ENCODE measurements at regions not wholly inside any gene's neighbourhood (a gene's known extent, or its start where the extent isn't known, plus 50 kb on each side); places are given as distances from the start of the nearest gene placed in this dataset.
A peak's percentile ranks its signal among the peaks of the same experiment; 100 is the strongest.

DNA sequence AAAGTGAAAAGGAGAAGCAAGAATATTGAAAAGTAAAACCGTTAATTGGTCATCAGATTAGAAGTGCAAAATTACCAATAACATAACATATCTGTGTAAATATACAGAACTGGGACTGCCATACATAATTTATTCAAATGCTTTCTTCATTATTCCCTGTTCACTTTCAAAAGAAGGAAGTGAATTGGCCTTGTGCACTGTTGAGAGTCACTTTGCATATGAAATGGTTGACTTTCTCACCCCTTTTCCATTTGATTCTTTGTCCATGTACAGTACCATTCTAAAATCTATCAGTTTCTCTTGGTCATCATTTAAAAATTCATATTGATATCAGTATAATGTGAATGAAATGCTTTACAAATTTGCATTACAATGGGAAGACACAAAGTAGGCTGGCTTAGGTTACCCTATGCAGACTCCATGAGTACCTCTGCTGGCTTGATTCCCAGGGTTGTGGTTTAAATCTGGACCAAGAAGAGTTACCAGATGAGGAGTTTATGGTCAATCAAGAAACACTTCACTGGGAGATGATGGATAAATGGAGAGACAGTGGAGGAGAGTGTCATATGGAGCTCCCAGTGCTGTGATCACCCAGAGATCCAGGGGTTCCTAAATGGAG is 210.9 kb upstream of the TOPAZ1 start:
- Mint-ChIP-seq H3K27me3 (peaks cover 18% of the 10 kb centered on the region), H3K9me3 (ENCODE audit: low read depth) (no peaks in the 10 kb centered on the region), H3K4me1 (ENCODE audit: low read depth) (no peaks in the 10 kb centered on the region), H3K27ac (no peak overlapping the region), H3K4me3 (no peak overlapping the region), H3K36me3 (no peaks in the 10 kb centered on the region)

DNA sequence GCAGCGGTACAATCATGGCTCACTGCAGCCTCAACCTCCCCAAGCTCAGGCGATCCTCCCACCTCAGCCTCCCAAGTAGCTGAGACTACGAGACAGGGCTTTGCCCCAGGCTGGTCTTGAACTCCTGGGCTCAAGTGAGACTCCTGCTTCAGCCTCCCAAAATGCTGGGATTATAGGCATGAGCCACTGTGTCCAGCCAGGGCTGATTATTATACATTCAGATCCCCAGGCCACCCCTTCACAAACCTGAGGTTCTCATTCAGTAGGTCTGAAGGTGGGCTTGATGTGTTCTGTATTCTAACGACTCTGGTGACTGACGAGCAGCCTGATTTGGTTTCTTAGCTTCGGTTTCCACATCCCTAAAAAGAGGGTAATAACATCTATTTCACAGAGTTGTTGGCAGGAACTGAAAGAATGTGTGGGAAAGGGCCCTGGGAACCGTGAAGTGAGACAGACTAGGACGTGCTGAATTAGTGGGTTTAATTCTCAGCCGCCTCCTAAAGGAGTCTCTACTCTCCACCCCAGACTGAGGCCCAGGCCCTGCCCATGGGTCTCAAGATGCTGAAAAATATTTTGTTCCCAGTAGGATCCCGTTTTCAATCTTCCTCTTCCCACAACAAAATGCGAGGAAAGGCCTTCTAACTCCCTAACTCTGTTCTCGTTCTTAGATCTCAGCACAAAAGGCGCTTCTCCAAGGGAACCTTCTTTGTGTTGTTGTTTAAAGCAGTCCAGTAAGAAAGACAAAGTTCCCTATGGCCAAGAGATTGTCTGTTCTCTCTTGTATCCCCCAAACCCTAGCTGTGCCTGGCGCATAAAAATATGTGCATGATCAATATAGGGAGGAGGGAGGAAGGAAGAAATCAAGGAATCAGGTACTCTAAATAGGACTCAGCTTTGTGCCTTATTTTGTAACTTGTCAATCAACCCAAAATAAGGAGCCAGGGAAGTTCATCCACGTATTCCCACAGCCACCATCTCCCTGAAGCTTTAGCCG is 210.0 kb upstream of the TOPAZ1 start:
- Mint-ChIP-seq H3K27me3 (peaks cover 18% of the 10 kb centered on the region), H3K36me3 (no peaks in the 10 kb centered on the region), H3K9me3 (ENCODE audit: low read depth) (no peaks in the 10 kb centered on the region), H3K4me1 (ENCODE audit: low read depth) (no peaks in the 10 kb centered on the region), H3K4me3 (no peak overlapping the region), H3K27ac (no peak overlapping the region)

DNA sequence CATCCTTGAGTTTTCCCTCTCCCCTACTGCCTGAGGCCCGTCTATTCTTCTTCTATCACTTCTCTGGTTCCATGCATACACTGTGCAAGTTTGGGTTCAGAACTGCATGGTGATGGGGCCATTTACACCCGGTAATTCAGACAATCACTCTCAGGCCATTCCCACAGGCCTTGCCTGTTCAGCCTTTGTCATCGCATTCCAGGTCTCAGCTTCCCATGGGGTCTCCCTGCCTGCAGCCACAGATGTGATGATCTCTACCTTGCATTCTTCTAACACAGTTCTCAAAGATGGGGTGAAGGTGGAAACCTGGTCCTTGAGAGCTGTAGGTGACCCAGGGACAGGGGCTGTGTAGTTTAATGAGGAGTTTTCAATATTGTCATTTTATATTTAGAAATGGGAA is 209.2 kb upstream of the TOPAZ1 start:
- Mint-ChIP-seq H3K36me3 (no peaks in the 10 kb centered on the region), H3K27me3 (peaks cover 13% of the 10 kb centered on the region), H3K27ac (no peak overlapping the region), H3K4me1 (ENCODE audit: low read depth) (no peaks in the 10 kb centered on the region), H3K9me3 (ENCODE audit: low read depth) (no peaks in the 10 kb centered on the region), H3K4me3 (no peak overlapping the region)

DNA sequence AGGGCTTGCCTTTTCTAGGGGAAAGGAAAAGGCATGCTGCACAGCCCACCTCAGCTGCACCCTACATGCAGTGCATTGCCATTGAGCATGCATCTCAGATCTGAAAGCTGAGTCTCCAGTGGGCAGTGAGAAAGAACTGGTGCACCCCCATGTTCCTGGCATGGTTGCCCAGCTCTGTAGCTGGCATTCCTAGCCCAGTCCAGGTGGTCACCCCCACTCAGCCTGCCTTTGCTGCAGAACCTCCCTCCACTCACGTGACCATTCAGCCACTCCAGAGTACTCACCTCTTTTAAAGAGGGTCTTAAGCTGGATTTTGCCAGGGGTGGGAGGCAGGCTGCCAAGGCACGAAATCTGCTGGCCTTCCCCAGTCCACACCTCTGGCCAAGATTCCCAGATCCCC is 208.6 kb upstream of the TOPAZ1 start:
- Mint-ChIP-seq H3K9me3 (ENCODE audit: low read depth) (no peaks in the 10 kb centered on the region), H3K4me1 (ENCODE audit: low read depth) (no peaks in the 10 kb centered on the region), H3K27ac (no peak overlapping the region), H3K36me3 (no peaks in the 10 kb centered on the region), H3K27me3 (peaks cover 9% of the 10 kb centered on the region), H3K4me3 (no peak overlapping the region)

DNA sequence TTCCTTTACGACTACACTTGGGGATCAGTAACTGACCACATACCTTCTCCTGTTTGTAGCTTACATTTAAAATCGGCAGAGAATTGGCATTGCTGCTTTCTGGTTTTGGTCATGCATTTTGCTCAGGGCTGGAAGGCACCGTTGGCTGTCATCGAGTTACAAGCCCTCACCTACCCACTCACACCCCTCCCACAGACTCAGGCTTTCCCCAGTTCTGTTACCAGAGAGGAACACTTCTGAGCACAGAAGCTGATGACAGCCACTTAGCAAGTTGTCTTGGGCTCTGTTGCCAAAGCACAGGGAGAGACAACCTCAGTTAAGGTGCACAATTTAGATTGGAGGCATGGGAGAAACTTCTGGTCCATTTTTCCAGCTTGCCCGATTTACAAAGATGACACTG is 204.8 kb upstream of the TOPAZ1 start:
- no peaks in the 10 kb centered on the region for H3K4me1 Mint-ChIP-seq (ENCODE audit: low read depth)
- H3K9me3 Mint-ChIP-seq (ENCODE audit: low read depth) = no peaks in the 10 kb centered on the region
- H3K27me3 Mint-ChIP-seq = peaks cover 3% of the 10 kb centered on the region
- H3K27ac Mint-ChIP-seq = no peak overlapping the region
- no peaks in the 10 kb centered on the region for H3K36me3 Mint-ChIP-seq
- no peak overlapping the region for H3K4me3 Mint-ChIP-seq

DNA sequence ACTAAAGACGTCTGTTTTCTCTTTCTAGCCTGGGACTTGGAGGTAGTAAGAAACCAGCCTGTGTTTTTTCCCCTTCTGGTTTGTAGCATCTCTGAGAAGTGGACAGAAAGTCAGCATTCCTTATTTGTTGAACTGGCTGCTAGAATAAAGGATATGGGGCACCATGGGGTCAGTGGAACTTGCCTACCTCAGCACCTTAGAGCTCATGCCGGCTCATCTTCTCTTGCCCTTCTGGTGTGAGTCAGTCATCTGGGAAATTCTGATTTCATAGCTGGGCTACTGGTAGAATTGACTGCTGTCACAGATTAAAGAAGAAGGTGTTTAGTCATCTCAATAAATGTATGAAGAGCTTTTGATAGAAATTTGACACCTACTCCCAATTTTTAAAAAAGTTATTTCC is 202.7 kb upstream of the TOPAZ1 start:
- Mint-ChIP-seq H3K27me3 (peaks cover 3% of the 10 kb centered on the region), H3K4me1 (ENCODE audit: low read depth) (no peaks in the 10 kb centered on the region), H3K27ac (no peak overlapping the region), H3K4me3 (no peak overlapping the region), H3K9me3 (ENCODE audit: low read depth) (no peaks in the 10 kb centered on the region), H3K36me3 (no peaks in the 10 kb centered on the region)

DNA sequence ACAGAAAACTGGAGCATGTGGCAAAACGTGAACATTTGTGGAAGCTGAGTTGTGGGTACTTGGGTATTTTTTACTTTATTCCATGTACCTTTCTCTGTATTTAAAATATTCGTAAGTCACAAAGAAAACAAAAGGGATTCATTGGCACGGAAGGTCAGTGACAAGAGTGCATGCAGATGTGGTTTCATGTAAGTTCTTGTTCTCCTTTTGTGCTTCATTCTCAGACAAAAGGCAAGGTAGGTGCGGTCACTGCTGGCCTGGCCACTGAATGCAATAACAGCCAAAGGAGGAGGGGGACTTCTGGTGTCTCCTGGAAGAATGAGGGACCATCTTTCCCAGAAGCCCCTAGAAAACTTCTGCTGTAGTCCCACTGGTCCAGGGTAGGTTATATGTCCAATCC is 200.0 kb upstream of the TOPAZ1 start:
- Mint-ChIP-seq H3K4me1 (ENCODE audit: low read depth) (peaks cover 5% of the 10 kb centered on the region), H3K27ac (no peak overlapping the region), H3K27me3 (peaks cover 3% of the 10 kb centered on the region), H3K36me3 (no peaks in the 10 kb centered on the region), H3K4me3 (no peak overlapping the region), H3K9me3 (ENCODE audit: low read depth) (no peaks in the 10 kb centered on the region)

DNA sequence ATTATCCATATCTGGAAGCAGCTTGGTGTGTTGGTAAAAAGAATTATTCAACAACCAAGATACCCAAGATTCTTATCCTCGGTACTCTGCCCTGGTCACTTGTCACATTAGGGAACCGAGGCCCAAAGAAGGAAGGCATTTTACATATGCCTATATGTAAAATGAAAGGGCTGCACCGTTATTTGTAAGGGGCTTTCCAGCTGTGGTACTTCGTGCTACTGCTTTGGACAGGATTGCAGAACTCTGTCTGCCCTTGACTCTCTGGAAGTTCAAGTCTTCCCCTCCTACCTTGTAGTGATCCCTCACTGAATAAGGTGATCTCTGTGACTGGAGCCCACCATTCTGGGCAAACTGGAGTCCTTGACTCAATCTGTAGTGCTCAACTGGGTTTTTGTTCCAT is 198.9 kb upstream of the TOPAZ1 start:
- peaks cover 5% of the 10 kb centered on the region for H3K4me1 Mint-ChIP-seq (ENCODE audit: low read depth)
- H3K9me3 Mint-ChIP-seq (ENCODE audit: low read depth) = no peaks in the 10 kb centered on the region
- no peak overlapping the region for H3K4me3 Mint-ChIP-seq
- no peaks in the 10 kb centered on the region for H3K36me3 Mint-ChIP-seq
- H3K27me3 Mint-ChIP-seq = peaks cover 3% of the 10 kb centered on the region
- H3K27ac Mint-ChIP-seq = no peak overlapping the region

DNA sequence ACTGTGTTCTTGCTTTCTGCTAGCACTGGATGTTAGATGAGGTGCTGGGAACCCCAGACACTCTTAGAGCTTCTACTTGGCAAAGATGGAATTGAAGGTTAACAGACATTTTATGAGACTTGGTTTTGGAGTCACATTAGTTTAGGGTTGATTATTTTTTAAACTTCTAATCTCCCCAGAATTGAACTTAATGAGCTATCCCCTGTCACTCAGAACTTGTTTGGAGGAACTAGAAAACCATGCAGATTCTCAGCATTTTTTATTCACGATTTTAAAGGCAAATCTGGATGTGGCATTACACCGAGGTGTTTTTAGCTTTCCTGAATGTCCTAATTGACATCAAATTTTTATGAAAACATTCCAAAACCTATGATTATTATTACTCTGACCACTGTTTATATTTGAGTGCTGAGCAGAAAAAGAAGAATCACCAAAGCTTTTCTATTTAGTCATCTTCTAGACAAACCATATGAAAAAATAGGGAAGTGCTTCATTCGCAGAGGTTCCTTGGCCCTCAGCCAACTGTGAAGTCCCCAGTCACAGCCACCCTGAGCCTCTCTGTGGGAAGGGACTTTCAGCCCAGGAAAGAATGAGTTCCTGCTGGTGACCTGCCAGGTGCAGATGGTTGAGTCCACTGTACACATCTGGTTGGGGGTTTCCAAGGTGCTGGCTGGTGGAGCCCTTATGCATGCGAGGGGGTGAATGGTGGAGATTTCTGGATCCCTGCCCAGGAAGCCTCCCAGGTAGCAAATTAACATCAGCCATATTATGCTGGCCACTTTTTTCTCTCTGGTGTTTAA is 196.0 kb upstream of the TOPAZ1 start:
- peaks cover 5% of the 10 kb centered on the region for H3K4me1 Mint-ChIP-seq (ENCODE audit: low read depth)
- H3K27ac Mint-ChIP-seq = peak overlapping the region; percentile 13
- H3K36me3 Mint-ChIP-seq = no peaks in the 10 kb centered on the region
- H3K4me3 Mint-ChIP-seq = no peak overlapping the region
- H3K9me3 Mint-ChIP-seq (ENCODE audit: low read depth) = no peaks in the 10 kb centered on the region
- H3K27me3 Mint-ChIP-seq = peaks cover 5% of the 10 kb centered on the region

DNA sequence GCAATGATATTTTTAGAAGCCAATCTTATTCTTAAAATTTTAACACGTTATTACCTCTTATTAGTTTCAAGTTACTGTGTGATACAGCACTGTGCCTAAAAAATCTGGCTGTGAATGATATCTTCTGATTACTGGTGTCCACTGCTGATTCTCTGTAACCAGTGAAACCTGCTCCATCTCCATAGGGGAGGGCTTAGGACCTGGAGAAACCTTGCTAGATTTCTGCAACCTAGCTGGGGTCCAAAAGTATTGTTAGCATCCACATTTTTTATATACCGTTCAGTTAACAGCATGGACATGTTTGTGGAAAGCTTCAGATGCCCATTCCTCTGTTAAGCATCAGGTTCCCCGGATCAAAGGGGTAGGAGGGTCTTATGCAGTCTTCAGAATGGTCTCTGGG is 193.9 kb upstream of the TOPAZ1 start:
- Mint-ChIP-seq H3K4me3 (no peak overlapping the region), H3K27ac (no peak overlapping the region), H3K36me3 (no peaks in the 10 kb centered on the region), H3K27me3 (peaks cover 8% of the 10 kb centered on the region), H3K9me3 (ENCODE audit: low read depth) (no peaks in the 10 kb centered on the region), H3K4me1 (ENCODE audit: low read depth) (peaks cover 5% of the 10 kb centered on the region)

DNA sequence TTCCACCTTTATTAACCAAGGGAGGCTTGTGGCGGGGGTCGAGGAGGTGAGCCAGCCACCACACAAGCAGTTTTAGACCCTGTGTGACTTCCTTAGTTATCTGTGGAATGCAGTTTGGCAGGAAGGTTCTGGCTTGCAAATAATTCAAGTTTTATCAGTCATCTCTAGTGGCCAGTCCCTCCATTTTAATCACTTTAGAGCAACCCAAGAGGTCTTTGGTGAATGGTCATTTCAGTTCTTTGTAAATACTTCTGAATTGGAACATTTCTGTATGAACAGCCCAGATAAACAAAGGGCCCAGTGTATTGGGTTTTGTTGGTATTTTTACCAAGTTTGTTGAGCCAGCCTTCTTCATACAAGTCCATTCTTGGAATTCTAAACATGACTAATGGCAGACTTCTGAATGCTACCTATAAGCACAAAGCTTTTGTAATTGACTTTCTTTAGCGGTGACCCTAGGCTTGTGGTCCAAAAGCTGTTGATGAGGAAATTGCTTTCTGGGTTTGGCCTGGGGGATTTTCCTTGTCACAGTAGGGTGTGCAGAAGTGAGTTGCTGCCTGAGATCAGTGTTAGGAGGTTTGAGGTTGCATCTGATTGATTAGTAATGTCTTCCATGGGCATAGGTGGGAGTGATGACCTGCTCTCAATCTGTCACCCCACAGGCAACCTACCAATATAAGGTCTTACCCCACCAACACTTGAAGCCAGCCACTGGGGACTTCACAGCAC is 193.3 kb upstream of the TOPAZ1 start:
- peaks cover 5% of the 10 kb centered on the region for H3K4me1 Mint-ChIP-seq (ENCODE audit: low read depth)
- no peaks in the 10 kb centered on the region for H3K9me3 Mint-ChIP-seq (ENCODE audit: low read depth)
- H3K36me3 Mint-ChIP-seq = no peaks in the 10 kb centered on the region
- H3K27me3 Mint-ChIP-seq = peaks cover 8% of the 10 kb centered on the region
- no peak overlapping the region for H3K4me3 Mint-ChIP-seq
- peak overlapping the region; percentile 22 for H3K27ac Mint-ChIP-seq

DNA sequence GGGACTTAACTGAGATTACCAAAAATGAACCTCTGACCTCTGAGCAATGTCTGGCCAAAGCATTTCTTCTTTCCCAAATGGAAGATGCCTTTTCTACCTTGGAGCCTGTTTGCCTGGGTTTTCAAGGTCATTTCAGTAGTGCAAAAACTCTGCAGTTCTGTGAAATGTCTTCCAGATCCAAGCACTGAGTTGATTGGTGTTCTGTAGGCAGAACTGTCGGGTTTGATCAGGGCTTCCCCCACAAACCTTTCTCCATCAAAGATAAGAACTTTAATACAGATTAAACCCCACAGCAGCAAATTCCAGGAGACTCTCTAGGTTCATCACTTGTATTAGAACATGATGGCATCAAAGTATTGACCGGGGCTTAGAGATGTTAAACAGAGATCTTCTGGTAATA is 192.7 kb upstream of the TOPAZ1 start:
- Mint-ChIP-seq H3K27me3 (peaks cover 8% of the 10 kb centered on the region), H3K9me3 (ENCODE audit: low read depth) (no peaks in the 10 kb centered on the region), H3K4me1 (ENCODE audit: low read depth) (peaks cover 5% of the 10 kb centered on the region), H3K4me3 (no peak overlapping the region), H3K27ac (no peak overlapping the region), H3K36me3 (no peaks in the 10 kb centered on the region)

DNA sequence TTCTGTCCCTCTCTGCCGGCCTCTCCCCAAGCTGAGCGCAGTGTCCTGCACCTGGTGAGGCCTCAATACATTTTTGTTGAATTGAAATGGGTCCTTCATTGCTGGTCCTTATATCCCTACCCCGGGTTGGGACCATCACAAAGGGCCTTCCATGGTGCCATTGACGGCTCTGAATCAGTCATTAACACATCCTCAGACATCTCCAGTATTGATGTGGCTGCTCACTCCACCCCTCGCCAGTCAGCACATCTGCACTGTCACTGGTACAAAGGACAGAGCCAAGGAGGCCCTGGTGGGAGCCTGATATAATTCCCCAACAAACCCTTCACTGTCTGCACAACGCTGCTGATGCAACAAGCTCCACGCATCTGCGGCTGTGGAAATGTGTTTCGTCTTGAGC is 191.6 kb upstream of the TOPAZ1 start:
- peaks cover 5% of the 10 kb centered on the region for H3K4me1 Mint-ChIP-seq (ENCODE audit: low read depth)
- no peaks in the 10 kb centered on the region for H3K9me3 Mint-ChIP-seq (ENCODE audit: low read depth)
- H3K4me3 Mint-ChIP-seq = no peak overlapping the region
- no peaks in the 10 kb centered on the region for H3K36me3 Mint-ChIP-seq
- H3K27ac Mint-ChIP-seq = no peak overlapping the region
- H3K27me3 Mint-ChIP-seq = peaks cover 5% of the 10 kb centered on the region

DNA sequence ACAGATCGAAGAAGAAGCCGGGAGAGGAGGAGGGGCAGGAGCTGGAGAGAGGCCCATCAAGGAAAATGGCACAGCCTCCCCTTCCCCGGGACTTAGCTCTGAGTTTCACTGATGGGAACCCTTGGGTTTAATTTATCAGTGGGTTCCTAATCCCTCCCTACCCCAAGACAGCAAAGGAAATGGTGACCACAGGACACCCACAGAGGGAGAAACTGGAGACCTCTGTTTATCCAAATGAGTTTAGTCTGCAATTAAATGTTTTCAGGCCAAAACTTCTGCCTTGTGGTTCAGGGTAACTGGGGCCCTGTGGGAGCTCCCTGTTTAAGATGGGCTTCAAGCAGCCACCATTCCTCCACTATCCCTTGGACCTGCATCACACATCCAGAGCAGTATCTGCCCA is 190.8 kb upstream of the TOPAZ1 start:
- H3K27me3 Mint-ChIP-seq = peaks cover 5% of the 10 kb centered on the region
- no peaks in the 10 kb centered on the region for H3K36me3 Mint-ChIP-seq
- H3K4me3 Mint-ChIP-seq = no peak overlapping the region
- H3K9me3 Mint-ChIP-seq (ENCODE audit: low read depth) = no peaks in the 10 kb centered on the region
- H3K27ac Mint-ChIP-seq = no peak overlapping the region
- H3K4me1 Mint-ChIP-seq (ENCODE audit: low read depth) = peaks cover 2% of the 10 kb centered on the region
